GM23248 (cell line): ENCODE measurements at regions not wholly inside any gene's neighbourhood (a gene's known extent, or its start where the extent isn't known, plus 50 kb on each side); places are given as distances from the start of the nearest gene placed in this dataset.
A peak's percentile ranks its signal among the peaks of the same experiment; 100 is the strongest.

ENCODE experiments used
- DNase-seq: peaks from one replicate; pipeline ENCODE4 v3.0.0-alpha.2; 2015
- H2AFZ ChIP-seq: fragments of 200-600 bp; sonication (generic); 2 replicates; pipeline ENCODE4 v1.6.1; 2016; ENCODE audit warnings: antibody characterized with exemption
- H3F3A ChIP-seq: fragments of 200-600 bp; sonication (generic); 2 replicates; pipeline ENCODE4 v1.6.1; 2016; ENCODE audit warnings: mild to moderate bottlenecking, antibody characterized with exemption, mixed run types; ENCODE audit not compliant: insufficient read depth
- H3K27ac ChIP-seq: fragments of 200-600 bp; sonication (generic); 2 replicates; pipeline ENCODE4 v1.5.1; 2016; ENCODE audit warnings: mild to moderate bottlenecking
- H3K27me3 ChIP-seq: fragments of 200-600 bp; sonication (generic); replicated peaks from 2 replicates; pipeline ENCODE4 v1.6.1; 2016; ENCODE audit warnings: mild to moderate bottlenecking; ENCODE audit not compliant: insufficient read depth
- H3K36me3 ChIP-seq: fragments of 200-600 bp; sonication (generic); 2 replicates; pipeline ENCODE4 v1.6.1; 2016; ENCODE audit warnings: low read depth, mild to moderate bottlenecking
- H3K4me1 ChIP-seq: fragments of 200-600 bp; sonication (generic); 2 replicates; pipeline ENCODE4 v1.6.1; 2016; ENCODE audit warnings: mild to moderate bottlenecking; ENCODE audit not compliant: insufficient read depth
- H3K4me2 ChIP-seq: fragments of 200-600 bp; sonication (generic); one replicate; pipeline ENCODE4 v1.6.1; 2016; ENCODE audit warnings: mild to moderate bottlenecking; ENCODE audit not compliant: unreplicated experiment
- H3K4me3 ChIP-seq: fragments of 200-600 bp; sonication (generic); 2 replicates; pipeline ENCODE4 v1.5.1; 2016; ENCODE audit warnings: mild to moderate bottlenecking
- H3K79me2 ChIP-seq: fragments of 200-600 bp; sonication (generic); 2 replicates; pipeline ENCODE4 v1.6.1; 2016; ENCODE audit warnings: mild to moderate bottlenecking; ENCODE audit not compliant: insufficient read depth
- H3K9ac ChIP-seq: fragments of 200-600 bp; sonication (generic); 2 replicates; pipeline ENCODE4 v1.6.1; 2016; ENCODE audit warnings: mild to moderate bottlenecking
- H3K9me2 ChIP-seq: fragments of 200-600 bp; sonication (generic); 2 replicates; pipeline ENCODE4 v1.6.1; 2016; ENCODE audit warnings: mixed run types, mild to moderate bottlenecking, moderate library complexity; ENCODE audit not compliant: insufficient read depth
- H3K9me3 ChIP-seq: fragments of 200-600 bp; sonication (generic); one replicate; pipeline ENCODE4 v1.6.1; 2017; ENCODE audit warnings: low read depth
- H4K20me1 ChIP-seq: fragments of 200-600 bp; sonication (generic); 2 replicates; pipeline ENCODE4 v1.6.0; 2016; ENCODE audit not compliant: insufficient read depth
- EZH2 ChIP-seq: fragments of 200-600 bp; sonication (generic); IDR thresholded peaks from 2 replicates; pipeline ENCODE4 v1.6.1; 2018; ENCODE audit warnings: antibody characterized with exemption, mild to moderate bottlenecking; ENCODE audit not compliant: insufficient read depth, poor library complexity, severe bottlenecking
- EZH2phosphoT487 ChIP-seq: fragments of 200-600 bp; sonication (generic); IDR thresholded peaks from 2 replicates; pipeline ENCODE4 v1.6.1; 2018; ENCODE audit warnings: antibody characterized with exemption, moderate library complexity, mild to moderate bottlenecking, low read depth; ENCODE audit not compliant: insufficient read depth
- WGBS, 2 experiments: methylation state at CpG; one replicate each; pipeline ENCODE4 v1.1.6; 2015 to 2017; ENCODE audit warnings: low lambda C conversion rate in 2 of 2, low coverage in 1 of 2; ENCODE audit errors: missing lambda C conversion rate in 2 of 2; 5-methylcytosine and 5-hydroxymethylcytosine counted together
- in situ Hi-C: fragments of 300-500 bp; cut with MboI; formaldehyde crosslinking; loops from 2 replicates; pipeline ENCODE4 v1.15.0; 2020

GRCh38 chr14:71523630-71524319 is 408.5 kb upstream of the RGS6 start:
- Histone ChIP-seq H4K20me1 (no peaks in the 10 kb centered on the region), H3K4me1 (peaks cover 17% of the 10 kb centered on the region; the same call in 1 of the 2 replicates), H3K79me2 (peaks cover 98% of the 10 kb centered on the region), H3K9me3 (no peaks in the 10 kb centered on the region), H3K27me3 (no peaks in the 10 kb centered on the region), H3K36me3 (no peaks in the 10 kb centered on the region), H3K9me2 (no peaks in the 10 kb centered on the region), H3F3A (no peaks in the 10 kb centered on the region), H3K27ac (no peak overlapping the region), H3K4me2 (no peak overlapping the region), H2AFZ (no peak overlapping the region), H3K4me3 (no peak overlapping the region), H3K9ac (no peak overlapping the region)
- 90 to 94% methylated on average over 2 of the region's 2 CpGs for WGBS, 2 experiments
- TF ChIP-seq EZH2phosphoT487 (no peak), EZH2 (no peak)
- in situ Hi-C loops = no loop called here
- peak; percentile 21 for DNase-seq

GRCh38 chr14:71524320-71524982 is 407.8 kb upstream of the RGS6 start:
- Histone ChIP-seq H3K27me3 (no peaks in the 10 kb centered on the region), H3K4me3 (no peak overlapping the region), H3K9me2 (no peaks in the 10 kb centered on the region), H3K9ac (no peak overlapping the region), H2AFZ (no peak overlapping the region), H3K4me1 (peaks cover 21% of the 10 kb centered on the region), H3K9me3 (no peaks in the 10 kb centered on the region), H3K36me3 (no peaks in the 10 kb centered on the region), H3K79me2 (peaks cover 100% of the 10 kb centered on the region), H4K20me1 (no peaks in the 10 kb centered on the region), H3K4me2 (no peak overlapping the region), H3F3A (no peaks in the 10 kb centered on the region), H3K27ac (no peak overlapping the region)
- in situ Hi-C loops = no loop called here
- WGBS, 2 experiments = 97% methylated on average over 6 of the region's 6 CpGs
- TF ChIP-seq EZH2 (no peak), EZH2phosphoT487 (no peak)
- no peak for DNase-seq

- Histone ChIP-seq H3K4me2 (no peak overlapping the region), H3K9ac (no peak overlapping the region)
- no peak for TF ChIP-seq EZH2
- TF ChIP-seq EZH2phosphoT487 = no peak
These were observed 406.5 kb upstream of the RGS6 start for GRCh38 chr14:71525663-71526221.

GRCh38 chr14:71526388-71526787 is 405.8 kb upstream of the RGS6 start:
- in situ Hi-C loops = no loop called here
- Histone ChIP-seq H2AFZ (no peak overlapping the region), H3K9ac (no peak overlapping the region), H3K36me3 (no peaks in the 10 kb centered on the region), H3F3A (peaks cover 13% of the 10 kb centered on the region), H3K79me2 (peaks cover 93% of the 10 kb centered on the region), H3K4me2 (no peak overlapping the region), H3K9me2 (no peaks in the 10 kb centered on the region), H3K4me1 (peaks cover 35% of the 10 kb centered on the region), H3K27me3 (no peaks in the 10 kb centered on the region), H3K27ac (no peak overlapping the region), H4K20me1 (no peaks in the 10 kb centered on the region), H3K4me3 (no peak overlapping the region), H3K9me3 (no peaks in the 10 kb centered on the region)
- no peak for TF ChIP-seq EZH2phosphoT487
- no peak for TF ChIP-seq EZH2
- 98% methylated on average over 3 of the region's 3 CpGs for WGBS, 2 experiments
- DNase-seq = no peak

More at GRCh38 chr14:71525663-71526221, 406.5 kb upstream of the RGS6 start:
- no peaks in the 10 kb centered on the region for H4K20me1 ChIP-seq
- peaks cover 34% of the 10 kb centered on the region for H3K4me1 ChIP-seq
- H3K27ac ChIP-seq = no peak overlapping the region
- H2AFZ ChIP-seq = no peak overlapping the region
- peaks cover 8% of the 10 kb centered on the region for H3F3A ChIP-seq
- H3K36me3 ChIP-seq = no peaks in the 10 kb centered on the region
- in situ Hi-C loops = no loop called here
- no peaks in the 10 kb centered on the region for H3K9me2 ChIP-seq
- H3K27me3 ChIP-seq = no peaks in the 10 kb centered on the region
- H3K79me2 ChIP-seq = peaks cover 93% of the 10 kb centered on the region
- H3K9me3 ChIP-seq = no peaks in the 10 kb centered on the region
- H3K4me3 ChIP-seq = no peak overlapping the region
- WGBS, 2 experiments = 97 to 98% methylated on average over 5 of the region's 5 CpGs
- no peak for DNase-seq
